GM18858 (cell line): ENCODE measurements at regions not wholly inside any gene's neighbourhood (a gene's known extent, or its start where the extent isn't known, plus 50 kb on each side); places are given as distances from the start of the nearest gene placed in this dataset.
"Not testable (repeated sequence)": the region's sequence is repeated elsewhere in the genome, so short reads cannot be mapped to it uniquely, and the experiment has no call there.

ENCODE experiments used
- ATAC-seq: cut with Tn5 transposase; IDR thresholded peaks from one replicate; pipeline ENCODE4 v1.9.1; 2021; ENCODE audit not compliant: unreplicated experiment

DNA sequence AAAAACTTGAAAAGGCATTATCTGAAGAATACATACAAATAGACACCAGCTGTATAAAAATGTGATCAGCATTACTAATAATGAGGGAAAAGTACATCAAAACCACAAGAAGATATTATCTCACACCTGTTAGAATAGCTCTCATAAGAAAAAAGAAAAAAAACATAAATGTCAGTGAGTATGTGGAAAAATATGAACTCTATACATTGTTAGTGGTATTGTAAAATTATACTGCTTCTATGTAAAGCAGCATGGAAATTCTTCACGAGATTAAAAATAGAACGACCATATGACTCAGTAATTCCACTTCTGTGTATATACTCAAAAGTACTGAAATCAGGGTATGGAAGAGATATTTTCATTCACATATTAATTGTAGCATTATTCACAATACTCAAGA lies 1146.4 kb downstream of the SLITRK5 start:
- ATAC-seq: no peak

DNA sequence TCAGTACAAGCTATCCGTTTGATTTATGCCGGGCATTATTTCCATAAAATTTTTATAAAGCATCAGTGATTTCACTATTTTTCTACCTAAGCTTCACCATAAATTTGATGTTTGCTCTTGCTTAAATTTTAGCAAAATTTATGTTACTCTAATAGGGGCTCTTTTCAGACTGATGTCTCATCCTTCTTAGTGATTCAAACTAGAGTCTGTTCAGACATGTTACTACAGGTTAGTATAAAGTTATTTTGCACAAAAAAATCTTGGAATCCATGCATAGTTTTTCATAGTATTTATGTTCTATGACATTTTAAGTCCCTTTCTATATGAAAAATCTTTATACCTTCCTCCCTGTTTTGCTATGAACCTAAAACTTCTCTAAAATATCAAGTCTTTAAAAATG lies 1151.9 kb downstream of the SLITRK5 start:
- no peak for ATAC-seq

DNA sequence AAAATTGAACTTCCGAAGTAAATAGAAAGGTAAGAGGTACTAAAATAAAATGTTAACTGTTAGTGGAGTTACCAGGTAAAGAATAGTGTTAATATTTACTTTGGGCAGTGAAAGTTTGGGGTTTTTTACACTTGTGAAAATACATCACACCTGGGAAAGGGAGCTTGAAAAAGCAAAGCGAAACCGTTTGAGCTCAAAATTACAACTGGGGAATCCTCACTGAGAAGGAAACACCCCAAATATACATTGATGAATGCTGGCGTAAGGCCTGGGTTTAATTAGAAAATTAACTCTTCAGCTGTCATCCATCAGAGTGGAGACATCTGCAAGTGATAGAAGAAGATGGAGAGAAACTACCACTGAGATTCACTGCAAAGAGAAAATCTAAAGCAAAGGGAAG lies 1153.0 kb downstream of the SLITRK5 start:
- ATAC-seq: no peak

DNA sequence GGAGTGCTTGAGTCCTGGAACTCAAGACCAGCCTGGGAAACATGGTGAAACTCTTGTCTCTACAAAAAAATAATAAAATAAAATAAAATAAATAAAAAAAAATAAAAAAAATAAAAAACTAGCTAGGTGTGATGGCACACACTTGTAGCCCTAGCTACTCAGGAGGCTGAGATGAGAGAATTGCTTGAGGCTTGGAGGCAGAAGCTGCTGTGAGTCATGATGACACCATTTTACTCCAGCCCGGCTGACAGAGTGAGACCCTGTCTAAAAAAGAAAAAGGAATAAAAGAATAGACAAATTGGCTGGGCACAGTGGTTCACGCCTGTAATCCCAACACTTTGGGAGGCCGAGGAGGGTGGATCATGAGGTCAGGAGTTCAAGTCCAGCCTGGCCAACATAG lies 1168.9 kb downstream of the SLITRK5 start:
- ATAC-seq: no peak

DNA sequence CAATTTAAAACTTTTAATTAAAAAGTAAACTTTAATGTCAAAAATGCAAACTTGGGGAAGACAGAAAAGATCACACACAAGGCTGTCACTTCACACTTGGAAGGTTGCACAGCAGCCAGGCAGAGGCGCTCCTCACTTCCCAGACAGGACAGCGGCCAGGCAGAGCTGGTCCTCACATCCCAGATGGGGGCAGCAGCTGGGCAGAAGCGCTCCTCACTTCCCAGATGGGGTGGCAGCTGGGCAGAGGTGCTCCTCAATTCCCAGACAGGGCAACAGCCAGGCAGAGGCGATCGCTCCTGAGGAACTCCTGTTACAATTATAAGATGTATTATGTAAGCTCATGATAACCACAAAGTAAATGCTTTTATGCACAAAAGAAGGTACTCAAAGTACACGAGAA lies 1181.1 kb downstream of the SLITRK5 start:
- not testable (repeated sequence) for ATAC-seq

DNA sequence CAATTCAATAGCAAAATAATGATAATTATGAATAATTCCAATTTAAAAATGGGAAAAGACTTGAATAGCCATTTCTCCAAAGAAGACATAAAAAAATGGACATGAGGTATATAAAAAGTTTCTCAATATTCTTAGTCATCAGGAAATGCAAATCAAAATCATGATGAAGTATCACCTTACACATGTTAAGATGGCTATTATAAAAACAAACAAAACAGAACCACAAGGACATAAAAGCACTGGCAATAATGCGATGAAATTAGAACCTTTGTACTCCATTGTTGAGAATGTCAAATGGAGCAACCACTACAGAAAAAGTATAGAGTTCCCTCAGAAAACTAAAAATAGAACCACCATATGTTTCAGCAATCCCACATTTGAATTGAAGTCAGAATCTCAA lies 1186.1 kb downstream of the SLITRK5 start:
- ATAC-seq: no peak

DNA sequence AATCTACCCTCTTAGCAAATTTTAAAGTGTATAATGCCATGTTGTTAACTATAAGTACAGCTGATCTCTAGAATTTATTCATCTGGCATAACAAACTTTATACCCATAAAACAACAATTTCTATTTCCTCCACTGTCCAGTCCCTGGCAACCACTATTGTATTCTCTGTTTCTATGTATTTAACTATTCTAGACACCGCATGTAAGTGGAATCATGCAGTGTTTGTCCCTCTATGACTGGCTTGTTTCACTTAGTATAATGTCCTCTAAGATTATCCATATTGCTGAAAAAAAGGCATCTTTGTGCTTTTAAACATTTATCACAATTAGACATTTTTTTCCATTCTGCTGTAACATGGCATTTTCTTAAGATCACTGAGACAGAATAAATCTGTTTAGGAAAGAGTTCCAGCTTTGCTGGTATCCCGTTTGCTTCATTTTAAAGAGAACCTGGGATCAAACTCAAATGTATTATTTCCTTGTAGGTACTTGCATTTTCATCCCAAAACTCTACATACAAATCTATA lies 1191.0 kb downstream of the SLITRK5 start:
- no peak for ATAC-seq

DNA sequence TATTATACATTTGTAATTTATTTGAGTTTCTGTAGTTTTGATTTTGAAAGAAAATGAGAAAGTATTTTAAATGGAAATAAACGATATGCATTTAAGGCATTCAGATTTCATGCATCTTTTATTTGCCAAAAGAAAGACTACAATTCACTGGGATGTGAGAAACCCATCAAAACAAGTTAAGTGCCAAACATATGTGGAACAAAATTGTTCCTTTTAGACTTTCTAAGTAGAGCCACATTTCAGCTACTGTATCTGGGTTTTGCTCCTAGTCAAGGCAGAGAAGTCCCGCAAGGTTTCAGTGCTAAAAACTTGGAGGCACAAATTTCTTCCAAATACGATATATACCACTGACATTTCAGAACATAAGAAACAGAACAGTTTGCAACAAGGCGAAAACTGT lies 1191.9 kb downstream of the SLITRK5 start:
- ATAC-seq: no peak

DNA sequence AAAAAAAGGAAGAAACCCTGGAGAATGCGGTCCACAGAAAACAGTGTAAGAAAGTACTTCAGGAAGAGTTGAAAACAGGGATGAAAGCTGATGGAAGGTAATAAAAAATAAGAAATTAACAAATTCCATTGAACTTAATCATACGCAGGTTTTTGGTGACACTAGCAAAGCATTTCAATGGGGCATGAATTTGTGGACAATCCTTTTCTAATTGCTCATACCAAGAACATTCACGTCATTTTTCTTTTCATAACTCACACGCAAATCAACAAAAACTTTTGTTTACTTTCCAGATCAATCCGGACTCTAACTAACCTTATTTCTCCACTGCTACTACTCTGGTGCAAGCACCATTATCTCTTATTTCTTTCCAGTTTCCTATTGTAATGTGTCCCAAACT lies 1195.0 kb downstream of the SLITRK5 start:
- no peak for ATAC-seq

DNA sequence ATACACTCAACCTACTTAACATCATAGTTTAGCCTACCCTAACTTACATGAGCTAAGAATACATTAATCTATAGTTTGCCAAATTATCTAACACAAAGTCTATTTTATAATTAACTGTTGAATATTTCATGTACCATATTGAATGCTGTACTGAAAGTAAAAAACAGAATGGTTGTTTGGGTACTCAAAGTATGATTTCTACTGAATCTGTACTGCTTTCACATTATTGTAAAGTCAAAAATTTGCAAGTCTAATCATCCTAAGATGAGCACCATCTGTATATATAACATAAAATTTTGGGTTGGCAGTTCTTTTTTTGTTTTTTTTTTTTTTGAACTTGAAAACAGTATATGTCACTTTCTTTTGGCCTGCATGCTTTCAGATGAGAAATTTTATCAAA lies 1212.6 kb downstream of the SLITRK5 start:
- ATAC-seq: no peak

DNA sequence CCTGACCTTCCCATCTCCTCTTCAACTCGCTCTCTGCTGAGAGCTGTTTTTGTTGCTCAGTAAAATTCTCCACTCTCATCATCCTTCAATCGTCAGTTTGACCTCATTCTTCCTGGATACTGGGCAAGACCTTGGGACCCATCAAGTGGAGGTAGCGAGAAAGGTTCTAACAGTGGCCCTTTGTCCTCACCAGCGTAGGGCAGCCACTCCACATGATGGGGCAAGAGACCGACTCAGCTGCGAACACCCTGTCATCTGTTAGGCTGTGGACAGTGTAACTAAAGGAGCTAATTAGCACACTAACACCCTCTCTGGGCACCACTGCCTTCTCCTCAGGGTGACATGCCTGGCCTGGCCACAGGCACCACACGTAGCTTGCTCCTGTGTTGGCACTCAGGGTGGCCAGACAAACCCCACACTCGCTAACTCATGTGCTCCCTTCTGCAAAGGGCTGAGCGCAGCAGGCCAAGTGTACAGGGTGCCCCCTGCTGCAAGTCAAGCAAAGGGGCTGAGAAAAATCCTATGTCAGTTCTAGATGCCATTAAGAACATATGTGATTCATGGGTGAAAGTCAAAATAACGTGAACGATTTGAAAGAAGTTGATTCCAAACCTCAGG lies 1216.0 kb downstream of the SLITRK5 start:
- ATAC-seq: no peak

DNA sequence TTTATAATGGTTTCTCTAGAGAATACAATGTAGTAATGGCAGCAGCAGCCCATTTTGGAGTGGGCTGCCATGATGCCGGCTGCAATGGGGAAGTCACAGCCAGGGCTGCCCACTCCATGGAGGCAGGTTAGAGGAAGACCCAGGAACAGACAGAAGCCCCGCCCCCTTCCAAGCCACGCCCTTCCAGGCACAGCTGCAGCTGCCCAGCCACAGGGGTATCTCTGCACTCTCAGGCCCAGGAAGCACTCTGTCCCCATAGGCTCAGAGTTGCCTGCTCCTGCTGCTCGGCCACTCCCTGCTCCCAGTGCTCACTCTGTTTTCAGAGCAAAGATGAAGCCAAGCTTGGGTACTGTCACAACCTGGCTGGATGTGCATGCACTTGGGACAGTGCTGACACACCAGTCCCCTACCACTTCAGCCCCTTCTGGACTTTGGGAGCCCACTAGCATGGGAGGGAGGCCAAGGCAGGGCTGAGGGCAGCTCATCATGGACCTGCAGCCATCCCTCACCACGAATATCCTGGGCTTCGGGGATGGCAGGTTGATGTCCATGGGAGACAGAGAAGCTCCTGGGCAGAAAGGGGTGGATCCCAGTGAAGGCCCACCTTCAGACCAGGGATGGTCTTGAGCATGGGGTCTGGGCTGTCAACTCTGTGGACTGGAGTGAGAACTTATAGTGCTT lies 1224.2 kb downstream of the SLITRK5 start:
- no peak for ATAC-seq

DNA sequence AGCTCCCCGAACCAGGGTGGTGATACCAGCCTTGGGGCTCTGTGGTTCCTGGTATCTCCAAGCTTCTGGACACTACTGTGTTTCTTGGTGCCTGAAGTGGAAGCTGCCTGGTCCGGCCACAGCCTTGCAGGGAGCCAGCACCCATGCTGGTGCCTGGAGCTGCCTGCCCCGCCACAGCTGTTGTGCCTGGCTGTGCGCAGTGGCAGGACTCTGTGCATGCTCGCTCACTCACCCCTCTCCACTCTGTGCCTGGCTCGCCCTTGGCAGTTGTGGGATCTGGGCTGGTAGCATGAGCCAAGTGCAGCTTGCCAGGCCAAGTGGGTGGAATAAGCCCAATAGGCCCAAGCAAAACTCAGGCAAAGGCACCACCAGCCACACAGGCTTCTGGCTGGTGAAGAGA lies 1225.3 kb downstream of the SLITRK5 start:
- no peak for ATAC-seq

DNA sequence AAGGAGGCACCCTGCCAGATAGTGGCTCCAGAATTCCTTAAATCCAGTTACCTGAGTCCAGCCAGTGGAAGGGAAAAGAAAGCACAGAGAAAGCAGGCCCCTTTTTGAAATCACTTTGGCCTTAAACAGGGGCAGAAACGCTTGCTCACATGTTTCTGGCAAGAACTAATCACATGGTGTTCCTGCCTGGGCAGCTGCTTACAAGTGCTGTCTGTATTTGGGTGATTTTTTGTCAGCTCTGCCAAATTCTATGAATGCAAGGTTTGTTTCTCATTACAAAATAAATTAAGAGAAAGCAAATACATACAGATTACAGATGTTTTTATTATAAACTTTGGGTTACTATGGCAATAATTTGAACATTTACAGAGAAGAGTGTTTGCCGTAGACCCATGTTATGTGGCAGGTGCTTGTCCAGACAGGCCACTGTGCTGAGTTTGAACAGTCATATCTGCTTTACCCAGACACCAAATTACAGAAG lies 1237.8 kb downstream of the SLITRK5 start:
- ATAC-seq: no peak

DNA sequence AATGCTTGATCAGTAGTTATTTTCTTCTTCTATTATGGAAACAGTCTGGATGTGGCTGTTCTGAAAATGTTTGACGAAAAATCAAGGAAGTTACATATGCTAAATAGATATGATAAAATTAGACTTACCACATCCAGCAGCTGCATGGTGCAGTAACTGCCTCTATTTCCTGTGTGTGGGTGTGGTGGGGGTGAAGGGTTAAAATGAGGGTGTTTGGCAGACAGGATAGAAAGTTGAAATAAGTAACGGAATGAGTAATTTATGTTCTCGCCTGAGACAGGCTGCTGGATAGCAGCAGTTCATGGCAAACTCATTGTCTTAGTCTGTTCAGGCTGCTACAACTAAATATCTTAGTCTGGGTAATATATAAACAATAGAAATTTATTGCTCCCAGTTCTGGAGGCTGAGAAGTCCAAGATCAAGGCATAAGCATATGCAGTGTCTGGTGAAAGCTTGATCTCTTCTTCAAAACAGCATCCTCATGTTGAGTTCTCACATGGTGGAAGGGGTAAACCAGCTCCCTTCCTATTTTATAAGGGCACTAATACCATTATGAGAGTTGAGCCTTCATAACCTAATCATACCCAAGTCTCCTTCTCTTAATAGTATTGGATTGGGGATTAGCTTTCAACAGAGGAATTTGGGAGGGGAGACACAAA lies 1248.9 kb downstream of the SLITRK5 start:
- ATAC-seq: peak; percentile 96

DNA sequence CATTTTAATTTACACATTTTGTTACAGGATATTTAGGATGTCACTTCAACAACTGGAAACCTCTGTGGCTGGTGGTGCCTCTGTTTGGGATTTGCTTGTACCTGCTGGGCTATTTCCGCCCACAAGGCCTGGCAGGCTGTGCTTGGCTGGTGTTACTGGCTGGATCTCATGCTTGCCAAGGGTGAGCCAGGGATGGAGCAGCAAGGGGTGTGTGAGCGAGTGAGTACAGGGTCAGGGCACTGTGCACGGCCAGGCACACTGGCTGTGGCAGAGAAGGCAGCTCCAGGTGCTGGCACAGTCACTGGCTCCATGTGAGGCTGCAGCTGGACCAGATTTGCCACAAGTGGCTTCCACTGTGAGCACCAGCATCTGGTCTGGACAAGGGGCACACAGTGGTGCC lies 1254.8 kb downstream of the SLITRK5 start:
- ATAC-seq: no peak

DNA sequence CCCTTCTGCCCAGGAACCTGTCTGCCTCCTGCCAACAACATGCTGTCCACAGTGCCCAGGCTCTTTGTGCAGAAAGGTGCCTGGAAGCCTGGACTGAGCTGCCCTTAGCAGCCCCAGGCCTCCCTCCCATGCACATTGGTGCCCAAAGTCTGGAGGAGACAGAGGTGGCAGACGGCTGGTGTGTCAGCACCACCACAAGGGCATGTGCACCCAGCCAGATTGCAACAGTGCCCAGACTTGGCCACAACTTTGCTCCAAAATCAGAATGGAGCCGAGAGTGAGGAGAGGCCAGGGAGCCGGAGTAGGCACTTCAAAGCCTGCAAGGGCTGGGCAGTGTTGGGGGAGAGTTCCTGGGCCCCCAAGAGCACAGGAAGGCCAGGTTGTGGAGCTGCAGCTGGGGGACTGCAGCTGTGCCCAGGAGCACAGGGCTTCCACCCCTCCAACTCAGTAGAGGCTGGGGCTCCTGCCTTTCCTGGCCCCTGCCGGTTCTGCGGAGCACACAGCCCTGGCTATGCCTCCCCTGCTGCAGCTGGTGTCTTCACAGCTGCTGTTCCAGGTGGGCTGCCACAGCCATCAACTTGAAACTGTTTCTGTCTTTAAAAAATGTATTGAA lies 1255.8 kb downstream of the SLITRK5 start:
- ATAC-seq: no peak

DNA sequence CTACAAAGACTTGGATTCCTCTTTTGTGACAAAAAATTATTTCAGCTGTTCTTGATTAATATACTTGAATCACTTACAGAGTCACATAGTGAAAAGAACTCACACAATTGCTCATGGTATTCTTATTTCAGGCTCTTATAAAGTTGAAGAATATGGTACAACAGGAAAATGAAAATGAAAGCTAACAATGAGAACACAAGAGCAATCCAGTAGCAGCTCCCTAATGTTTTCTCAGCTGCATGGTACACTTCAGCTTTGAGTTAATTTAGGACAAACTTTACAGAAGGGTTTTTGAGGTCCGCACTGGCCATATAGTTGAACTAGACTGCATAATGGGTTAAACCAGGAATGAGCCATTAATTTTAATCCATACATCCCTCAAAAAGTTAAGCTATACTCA lies 1261.8 kb downstream of the SLITRK5 start:
- ATAC-seq: no peak

DNA sequence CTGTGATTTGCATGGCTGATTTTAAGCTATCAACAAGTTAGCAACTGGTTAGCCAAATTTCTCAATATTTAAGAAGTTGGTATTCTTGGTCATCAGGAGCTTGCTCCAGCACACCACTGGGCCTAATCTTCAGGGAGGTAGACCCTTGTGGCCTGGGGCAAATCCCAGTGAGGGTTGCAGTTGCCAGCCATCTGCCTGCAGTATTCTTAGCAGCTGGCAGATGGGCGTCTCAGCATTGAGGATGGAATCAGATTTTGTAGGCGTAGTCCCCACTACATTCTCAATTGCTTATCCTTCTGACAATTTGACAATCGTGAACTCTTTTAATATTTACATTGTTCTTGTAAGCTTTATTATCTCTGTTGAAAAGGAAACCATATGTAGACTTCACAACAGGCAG lies 1266.2 kb downstream of the SLITRK5 start:
- no peak for ATAC-seq

DNA sequence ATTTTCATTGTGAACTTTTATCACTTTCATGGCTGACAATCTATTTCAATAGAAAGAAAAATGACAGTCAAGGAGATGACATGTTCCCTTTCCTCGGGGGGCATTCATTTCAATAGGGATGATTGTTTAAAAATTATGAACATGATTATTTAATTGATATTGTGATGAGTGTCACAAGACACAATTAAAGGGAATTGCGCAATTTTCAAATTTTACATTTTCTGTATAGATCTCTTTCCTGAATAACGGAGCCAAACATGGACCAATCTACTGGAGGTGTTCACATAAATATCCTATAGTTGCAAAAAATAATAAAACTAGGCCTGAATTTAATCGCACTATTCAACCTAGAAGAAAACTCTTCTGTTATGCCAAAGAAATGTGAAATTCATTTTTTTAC lies 1274.6 kb downstream of the SLITRK5 start:
- no peak for ATAC-seq

DNA sequence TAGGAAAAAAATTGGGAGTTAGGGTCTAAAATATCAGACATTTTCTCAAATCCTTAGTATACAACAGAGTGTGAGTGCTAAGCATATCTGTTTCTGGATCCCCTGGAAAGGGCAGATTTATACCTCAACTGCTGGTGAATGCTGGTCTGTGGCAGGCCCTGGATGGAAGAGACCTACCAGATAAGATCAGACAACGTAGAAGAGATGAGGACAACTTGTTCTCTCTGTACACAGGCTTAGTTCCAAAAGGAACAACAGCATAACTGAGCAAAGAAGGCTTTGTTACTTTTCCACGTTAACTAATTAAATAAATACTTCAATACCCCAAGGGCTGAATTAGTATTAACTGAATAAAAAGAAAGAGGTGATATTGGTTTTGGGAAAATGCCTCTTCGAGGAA lies 1277.3 kb downstream of the SLITRK5 start:
- no peak for ATAC-seq

DNA sequence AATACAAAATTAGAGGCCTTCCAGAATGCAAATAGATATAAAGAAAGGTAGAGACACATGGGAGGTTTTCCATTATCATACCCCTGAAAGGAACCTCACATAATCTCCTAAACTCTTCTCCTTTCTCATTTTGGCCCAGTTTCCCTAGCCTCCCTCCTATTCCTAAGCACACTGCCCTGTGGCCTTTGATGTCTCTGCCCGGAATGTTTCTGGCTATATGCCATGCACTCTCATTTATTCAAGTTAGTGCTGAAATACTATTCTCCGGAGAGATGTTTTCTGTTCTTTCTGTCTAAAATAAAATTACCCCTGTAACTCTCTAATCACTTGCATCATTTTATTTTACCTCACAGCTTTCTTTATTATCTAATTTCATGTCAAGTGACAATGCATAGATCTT lies 1287.7 kb downstream of the SLITRK5 start:
- ATAC-seq: no peak
